ENCODE measurements at regions not wholly inside any gene's neighbourhood (a gene's known extent, or its start where the extent isn't known, plus 50 kb on each side); places are given as distances from the start of the nearest gene placed in this dataset.
"Not testable (repeated sequence)": the region's sequence is repeated elsewhere in the genome, so short reads cannot be mapped to it uniquely, and the experiment has no call there.

GRCh38 chr10:94088926-94089381 lies 95.2 kb downstream of the PLCE1 start:
- no peak for DNase-seq

GRCh38 chr10:94091649-94092048 lies 97.9 kb downstream of the PLCE1 start:
- no peak for DNase-seq

- no peak for DNase-seq
Measured at GRCh38 chr10:94092848-94093247, 99.1 kb downstream of the PLCE1 start.

- DNase-seq = no peak
Measured at GRCh38 chr10:94093286-94093905, 99.7 kb downstream of the PLCE1 start.

- DNase-seq = no peak
Measured at GRCh38 chr10:94094540-94094939, 100.8 kb downstream of the PLCE1 start.

- DNase-seq = no peak
Measured at GRCh38 chr10:94097656-94098055, 103.9 kb downstream of the PLCE1 start.

GRCh38 chr10:94098896-94099295 lies 105.2 kb downstream of the PLCE1 start:
- no peak for DNase-seq

- no peak for DNase-seq
Measured at GRCh38 chr10:94101894-94102293, 108.2 kb downstream of the PLCE1 start.

GRCh38 chr10:94102436-94102835 lies 108.7 kb downstream of the PLCE1 start:
- no peak for DNase-seq

- no peak for DNase-seq
Measured at GRCh38 chr10:94103192-94103591, 109.5 kb downstream of the PLCE1 start.

- no peak for DNase-seq
Measured at GRCh38 chr10:94103801-94104221, 110.1 kb downstream of the PLCE1 start.

GRCh38 chr10:94104316-94105000 lies 110.7 kb downstream of the PLCE1 start:
- no peak for DNase-seq

GRCh38 chr10:94105226-94105625 lies 111.5 kb downstream of the PLCE1 start:
- no peak for DNase-seq

- no peak for DNase-seq
Measured at GRCh38 chr10:94107191-94107590, 113.5 kb downstream of the PLCE1 start.

- no peak for DNase-seq
Measured at GRCh38 chr10:94108200-94108599, 114.5 kb downstream of the PLCE1 start.

- no peak for DNase-seq
Measured at GRCh38 chr10:94111367-94111766, 117.6 kb downstream of the PLCE1 start.

- DNase-seq = no peak
Measured at GRCh38 chr10:94112321-94112720, 118.6 kb downstream of the PLCE1 start.

- DNase-seq = no peak
Measured at GRCh38 chr10:94115725-94116124, 122.0 kb downstream of the PLCE1 start.

- no peak for DNase-seq
Measured at GRCh38 chr10:94116848-94117247, 123.1 kb downstream of the PLCE1 start.

GRCh38 chr10:94122211-94122610 lies 128.5 kb downstream of the PLCE1 start:
- no peak for DNase-seq

GRCh38 chr10:94123258-94123995 lies 129.7 kb downstream of the PLCE1 start:
- no peak for DNase-seq

GRCh38 chr10:94124147-94124546 lies 130.4 kb downstream of the PLCE1 start:
- not testable (repeated sequence) for DNase-seq

- DNase-seq = not testable (repeated sequence)
Measured at GRCh38 chr10:94125268-94125667, 131.5 kb downstream of the PLCE1 start.

- no peak for DNase-seq
Measured at GRCh38 chr10:94125856-94126255, 132.1 kb downstream of the PLCE1 start.
